A549 (cell line): ENCODE measurements at regions not wholly inside any gene's neighbourhood (a gene's known extent, or its start where the extent isn't known, plus 50 kb on each side); places are given as distances from the start of the nearest gene placed in this dataset.

Experiments used
- POLR2AphosphoS2 ChIP-seq: conservative IDR thresholded peaks from 2 replicates; pipeline ENCODE4 v1.6.1; 2012; ENCODE audit warnings: low read length, improper control_type of control experiment, inconsistent platforms
- TF ChIP-seq, protein P1 (sequence below): fragments of >200 bp; sonication (Bioruptor Twin); formaldehyde crosslinking; IDR thresholded peaks from 3 replicates; pipeline ENCODE4 v1.5.1; 2016

DNA sequence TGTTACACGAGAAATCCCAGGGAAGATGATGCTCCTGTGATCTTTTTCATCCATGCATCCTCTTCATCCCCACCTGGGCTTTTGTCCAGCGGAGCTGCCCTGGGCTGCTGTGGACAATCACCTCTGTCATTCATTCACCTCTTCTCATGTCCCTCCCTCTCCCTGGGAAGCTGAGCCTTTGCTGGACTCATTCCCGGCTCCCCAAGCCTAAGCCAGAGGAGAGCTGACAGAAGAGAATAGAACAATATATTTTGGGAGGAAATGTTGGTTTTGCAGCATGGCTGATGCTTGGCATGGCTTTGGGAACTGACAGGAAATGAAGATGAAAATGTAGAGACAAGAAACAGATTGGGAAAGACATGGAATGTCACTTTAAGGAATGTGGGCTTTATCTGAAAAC is 177.4 kb downstream of the DICER1 start:
- TF ChIP-seq, protein P1, sequence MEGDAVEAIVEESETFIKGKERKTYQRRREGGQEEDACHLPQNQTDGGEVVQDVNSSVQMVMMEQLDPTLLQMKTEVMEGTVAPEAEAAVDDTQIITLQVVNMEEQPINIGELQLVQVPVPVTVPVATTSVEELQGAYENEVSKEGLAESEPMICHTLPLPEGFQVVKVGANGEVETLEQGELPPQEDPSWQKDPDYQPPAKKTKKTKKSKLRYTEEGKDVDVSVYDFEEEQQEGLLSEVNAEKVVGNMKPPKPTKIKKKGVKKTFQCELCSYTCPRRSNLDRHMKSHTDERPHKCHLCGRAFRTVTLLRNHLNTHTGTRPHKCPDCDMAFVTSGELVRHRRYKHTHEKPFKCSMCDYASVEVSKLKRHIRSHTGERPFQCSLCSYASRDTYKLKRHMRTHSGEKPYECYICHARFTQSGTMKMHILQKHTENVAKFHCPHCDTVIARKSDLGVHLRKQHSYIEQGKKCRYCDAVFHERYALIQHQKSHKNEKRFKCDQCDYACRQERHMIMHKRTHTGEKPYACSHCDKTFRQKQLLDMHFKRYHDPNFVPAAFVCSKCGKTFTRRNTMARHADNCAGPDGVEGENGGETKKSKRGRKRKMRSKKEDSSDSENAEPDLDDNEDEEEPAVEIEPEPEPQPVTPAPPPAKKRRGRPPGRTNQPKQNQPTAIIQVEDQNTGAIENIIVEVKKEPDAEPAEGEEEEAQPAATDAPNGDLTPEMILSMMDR = no peak
- TF ChIP-seq POLR2AphosphoS2 = no peak
